Trophoblast cell (in vitro differentiated cells and primary cell): ENCODE measurements at regions not wholly inside any gene's neighbourhood (a gene's known extent, or its start where the extent isn't known, plus 50 kb on each side); places are given as distances from the start of the nearest gene placed in this dataset.
"Not testable (repeated sequence)": the region's sequence is repeated elsewhere in the genome, so short reads cannot be mapped to it uniquely, and the experiment has no call there.

ENCODE experiments used
- DNase-seq, 2 donors: peaks; one replicate each; pipeline ENCODE4 v3.0.0-alpha.2; 2016
- H2AFZ ChIP-seq: 2 replicates; pipeline ENCODE4 v1.6.1; 2013; ENCODE audit warnings: low read length, moderate library complexity, mild to moderate bottlenecking; ENCODE audit not compliant: insufficient read depth, poor library complexity
- H2AK5ac ChIP-seq: 2 replicates; pipeline ENCODE4 v1.6.1; 2013; ENCODE audit warnings: mild to moderate bottlenecking, low read length
- H2BK120ac ChIP-seq: 2 replicates; pipeline ENCODE4 v1.6.1; 2013; ENCODE audit warnings: low read length, mild to moderate bottlenecking, moderate library complexity; ENCODE audit not compliant: insufficient read depth, poor library complexity
- H2BK12ac ChIP-seq: 2 replicates; pipeline ENCODE4 v1.6.1; 2013; ENCODE audit warnings: mild to moderate bottlenecking, low read length, moderate library complexity
- H2BK5ac ChIP-seq: 2 replicates; pipeline ENCODE4 v1.6.1; 2013; ENCODE audit warnings: low read length, low read depth, moderate library complexity, mild to moderate bottlenecking; ENCODE audit not compliant: poor library complexity
- H3K14ac ChIP-seq: 2 replicates; pipeline ENCODE4 v1.6.1; 2013; ENCODE audit warnings: mild to moderate bottlenecking, low read length
- H3K18ac ChIP-seq: 2 replicates; pipeline ENCODE4 v1.6.1; 2013; ENCODE audit warnings: mild to moderate bottlenecking, low read length
- H3K23ac ChIP-seq: 2 replicates; pipeline ENCODE4 v1.6.1; 2013; ENCODE audit warnings: low read length
- H3K27ac ChIP-seq: 2 replicates; pipeline ENCODE4 v1.5.1; 2013; ENCODE audit warnings: low read depth, mild to moderate bottlenecking, inconsistent platforms, low read length, moderate library complexity
- H3K27me3 ChIP-seq: 2 replicates; pipeline ENCODE4 v1.6.1; 2013; ENCODE audit warnings: inconsistent platforms, mild to moderate bottlenecking, low read length, moderate library complexity; ENCODE audit not compliant: insufficient read depth
- H3K36me3 ChIP-seq, 2 experiments: 1 replicate in 1 of 2; 2 replicates in 1 of 2; pipeline ENCODE4 v1.6.1; 2013; ENCODE audit warnings: low read length in 2 of 2, mild to moderate bottlenecking in 2 of 2, moderate library complexity in 1 of 2; ENCODE audit not compliant: insufficient read depth in 2 of 2, control insufficient read depth in 1 of 2
- H3K4ac ChIP-seq: 2 replicates; pipeline ENCODE4 v1.6.1; 2013; ENCODE audit warnings: low read depth, mild to moderate bottlenecking, low read length, moderate library complexity
- H3K4me1 ChIP-seq, 2 experiments: 1 replicate in 1 of 2; 2 replicates in 1 of 2; pipeline ENCODE4 v1.6.1; 2013; ENCODE audit warnings: low read length in 2 of 2, mild to moderate bottlenecking in 2 of 2, moderate library complexity in 1 of 2; ENCODE audit not compliant: insufficient read depth in 2 of 2, control insufficient read depth in 1 of 2
- H3K4me2 ChIP-seq: 2 replicates; pipeline ENCODE4 v1.6.1; 2013; ENCODE audit warnings: inconsistent platforms, mild to moderate bottlenecking, low read length, moderate library complexity
- H3K4me3 ChIP-seq: 2 replicates; pipeline ENCODE4 v1.5.1; 2013; ENCODE audit warnings: mild to moderate bottlenecking, low read depth, low read length, inconsistent platforms
- H3K79me1 ChIP-seq: one replicate; pipeline ENCODE4 v1.6.1; 2013; ENCODE audit warnings: low read length
- H3K79me2 ChIP-seq: 2 replicates; pipeline ENCODE4 v1.6.1; 2013; ENCODE audit warnings: low read length, mild to moderate bottlenecking; ENCODE audit not compliant: control insufficient read depth, insufficient read depth, poor library complexity
- H3K9ac ChIP-seq: 2 replicates; pipeline ENCODE4 v1.6.1; 2013; ENCODE audit warnings: mild to moderate bottlenecking, low read length
- H3K9me3 ChIP-seq: 2 replicates; pipeline ENCODE4 v1.6.1; 2013; ENCODE audit warnings: low read depth, mild to moderate bottlenecking, control low read depth, inconsistent platforms, low read length; ENCODE audit not compliant: insufficient read depth
- H4K12ac ChIP-seq: 2 replicates; pipeline ENCODE4 v1.6.1; 2013; ENCODE audit warnings: low read depth, mild to moderate bottlenecking, low read length, moderate library complexity
- H4K8ac ChIP-seq: 2 replicates; pipeline ENCODE4 v1.6.1; 2013; ENCODE audit warnings: low read depth, mild to moderate bottlenecking, low read length, moderate library complexity
- H4K91ac ChIP-seq: one replicate; pipeline ENCODE4 v1.6.1; 2013; ENCODE audit warnings: low read depth, mild to moderate bottlenecking, low read length, moderate library complexity
- WGBS: extraction: QIAGEN DNeasy Blood & Tissue Kit; methylation state at CpG from one replicate; pipeline ENCODE4 v1.1.7; 2013; ENCODE audit warnings: missing lambda C conversion rate; ENCODE audit not compliant: insufficient read length, insufficient coverage; ENCODE audit errors: extremely low coverage; 5-methylcytosine and 5-hydroxymethylcytosine counted together

DNA sequence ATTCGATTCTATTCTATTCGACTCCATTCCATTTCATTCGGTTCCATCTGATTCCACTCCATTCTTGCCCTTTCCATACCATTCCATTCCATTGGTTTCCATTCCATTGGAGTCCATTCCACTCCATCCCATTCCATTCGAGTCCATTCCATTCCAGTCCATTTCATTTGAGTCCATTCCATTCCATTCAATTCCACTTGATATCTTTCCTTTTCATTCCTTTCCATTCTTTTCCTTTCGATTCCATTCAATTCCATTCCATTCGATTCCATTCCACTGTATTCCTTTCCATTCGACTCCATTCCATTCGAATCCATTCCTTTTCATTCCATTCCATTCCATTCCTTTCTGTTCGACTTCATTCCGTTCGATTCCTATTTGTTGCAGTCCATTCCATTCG lies 2591.8 kb upstream of the TPTE start:
- not testable (repeated sequence) for H3K4me2 ChIP-seq, H2AK5ac ChIP-seq, H3K14ac ChIP-seq, H2BK5ac ChIP-seq, DNase-seq, H2BK12ac ChIP-seq, H3K4me1 ChIP-seq, H3K4me3 ChIP-seq, H2AFZ ChIP-seq, H3K79me1 ChIP-seq, H4K12ac ChIP-seq, H3K9me3 ChIP-seq, H4K8ac ChIP-seq, H3K27me3 ChIP-seq, H2BK120ac ChIP-seq, H3K23ac ChIP-seq, H3K4ac ChIP-seq, H4K91ac ChIP-seq, H3K27ac ChIP-seq, H3K36me3 ChIP-seq, H3K79me2 ChIP-seq, H3K9ac ChIP-seq, H3K18ac ChIP-seq
- 100% methylated on average over 9 of the region's 12 CpGs for WGBS

DNA sequence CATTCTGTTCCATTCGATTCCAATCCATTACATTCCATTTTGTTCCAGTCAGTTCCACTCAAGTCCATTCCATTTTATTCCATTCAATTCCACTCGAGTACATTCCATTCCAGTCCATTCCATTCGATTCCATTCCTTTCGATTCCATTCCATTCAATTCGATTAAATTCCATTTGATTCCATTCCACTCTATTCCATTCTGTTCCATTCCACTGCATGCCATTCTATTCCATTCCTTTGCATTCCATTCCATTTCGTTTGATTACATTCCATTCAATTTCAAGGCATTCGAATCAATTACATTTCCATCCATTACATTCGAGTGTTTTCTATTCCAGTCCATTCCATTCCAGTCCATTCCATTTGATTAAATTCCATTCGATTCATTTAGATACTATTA lies 2590.9 kb upstream of the TPTE start:
- not testable (repeated sequence) for H3K9me3 ChIP-seq, H2AFZ ChIP-seq, H2BK5ac ChIP-seq, H3K4me2 ChIP-seq, H2BK120ac ChIP-seq, H3K23ac ChIP-seq, H3K27me3 ChIP-seq, H3K79me2 ChIP-seq, H3K79me1 ChIP-seq, DNase-seq, H3K27ac ChIP-seq, H3K4me3 ChIP-seq, H3K4me1 ChIP-seq, H3K4ac ChIP-seq, H3K14ac ChIP-seq, H4K91ac ChIP-seq, H3K18ac ChIP-seq, H2BK12ac ChIP-seq, H4K12ac ChIP-seq, H3K36me3 ChIP-seq, H2AK5ac ChIP-seq, H3K9ac ChIP-seq, H4K8ac ChIP-seq
- WGBS, result 100% methylated on average over 4 of the region's 9 CpGs

DNA sequence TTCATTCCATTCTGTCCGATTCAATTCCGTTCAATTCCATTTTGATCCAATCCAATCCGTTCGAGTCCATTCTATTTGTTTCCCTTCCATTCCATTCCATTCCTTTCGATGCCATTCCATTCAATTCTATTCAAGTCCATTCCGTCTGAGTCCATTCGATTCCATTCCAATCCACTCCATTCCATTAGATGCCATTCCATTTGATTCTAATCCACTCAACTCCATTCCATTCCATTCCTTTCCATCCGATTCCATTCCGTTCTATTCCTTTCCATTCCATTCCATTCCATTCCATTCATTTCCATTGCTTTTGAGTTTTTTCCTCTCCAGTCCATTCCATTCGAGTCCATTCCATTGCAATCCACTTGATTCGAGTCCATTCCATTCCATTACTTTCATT lies 2589.3 kb upstream of the TPTE start:
- not testable (repeated sequence) for H3K18ac ChIP-seq, H2AFZ ChIP-seq, H3K4me2 ChIP-seq, DNase-seq, H3K36me3 ChIP-seq, H3K79me2 ChIP-seq, H4K91ac ChIP-seq, H3K9ac ChIP-seq, H3K14ac ChIP-seq, H4K12ac ChIP-seq, H4K8ac ChIP-seq, H3K4me1 ChIP-seq, H3K79me1 ChIP-seq, H2BK120ac ChIP-seq, H2BK12ac ChIP-seq, H3K4me3 ChIP-seq, H3K27ac ChIP-seq, H3K4ac ChIP-seq, H3K9me3 ChIP-seq, H3K23ac ChIP-seq, H2BK5ac ChIP-seq, H3K27me3 ChIP-seq, H2AK5ac ChIP-seq
- 100% methylated on average over 10 of the region's 11 CpGs for WGBS

DNA sequence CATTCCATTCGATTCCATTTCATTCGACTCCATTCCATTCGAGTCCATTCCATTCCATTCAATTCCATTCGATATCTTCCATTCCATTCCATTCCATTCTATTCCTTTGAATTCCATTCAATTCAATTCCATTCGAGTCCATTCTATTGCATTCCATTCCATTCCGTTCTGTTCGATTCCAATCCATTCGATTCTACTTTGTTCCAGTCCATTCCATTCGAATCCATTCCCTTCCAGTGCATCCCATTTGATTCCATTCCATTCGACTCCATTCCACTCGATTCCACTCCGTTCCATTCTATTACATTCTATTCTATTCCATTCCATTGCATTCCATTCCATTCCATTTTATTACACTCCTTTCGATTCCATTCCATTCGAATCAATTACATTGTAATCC lies 2588.5 kb upstream of the TPTE start:
- H3K14ac ChIP-seq, H4K8ac ChIP-seq, H4K12ac ChIP-seq, H2AFZ ChIP-seq, H3K4me1 ChIP-seq, DNase-seq, H3K4me3 ChIP-seq, H3K4me2 ChIP-seq, H3K9ac ChIP-seq, H3K27me3 ChIP-seq, H2AK5ac ChIP-seq, H3K4ac ChIP-seq, H3K27ac ChIP-seq, H3K23ac ChIP-seq, H4K91ac ChIP-seq, H2BK5ac ChIP-seq, H3K79me2 ChIP-seq, H3K9me3 ChIP-seq, H3K18ac ChIP-seq, H2BK120ac ChIP-seq, H3K79me1 ChIP-seq, H2BK12ac ChIP-seq, H3K36me3 ChIP-seq: not testable (repeated sequence)
- WGBS, result 98% methylated on average over 10 of the region's 14 CpGs
